Mucosa of descending colon (tissue), 3 donors: ENCODE measurements at regions not wholly inside any gene's neighbourhood (a gene's known extent, or its start where the extent isn't known, plus 50 kb on each side); places are given as distances from the start of the nearest gene placed in this dataset.
"Not testable (repeated sequence)": the region's sequence is repeated elsewhere in the genome, so short reads cannot be mapped to it uniquely, and the experiment has no call there.

Source experiments
- ATAC-seq: fragments of 200-7000 bp; cut with Tn5 transposase; one replicate; pipeline ENCODE4 v1.9.1; 2020; ENCODE audit warnings: mild to moderate bottlenecking, moderate library complexity
- DNase-seq, 3 donors: peaks; one replicate each; pipeline ENCODE4 v3.0.0-alpha.2; 2020
- H3K36me3 ChIP-seq: fragments of 200-600 bp; one replicate; pipeline ENCODE4 v1.8.0; 2021; ENCODE audit warnings: low read depth, mild to moderate bottlenecking
- H3K4me1 ChIP-seq: fragments of 200-600 bp; one replicate; pipeline ENCODE4 v1.8.0; 2021; ENCODE audit warnings: low read depth, mild to moderate bottlenecking
- H3K4me3 ChIP-seq: fragments of 200-600 bp; one replicate; pipeline ENCODE4 v1.8.0; 2021; ENCODE audit warnings: mild to moderate bottlenecking
- H3K9me3 ChIP-seq: fragments of 200-600 bp; one replicate; pipeline ENCODE4 v1.8.0; 2021; ENCODE audit warnings: mild to moderate bottlenecking
- CTCF ChIP-seq: fragments of 200-600 bp; IDR thresholded peaks from one replicate; pipeline ENCODE4 v1.8.0; 2022; ENCODE audit warnings: antibody characterized with exemption, mild to moderate bottlenecking
- intact Hi-C, 2 donors: fragments of 100-400 bp; cut with DNase I in 1 of 2; cut with micrococcal nuclease in 1 of 2; formaldehyde crosslinking; loops; one replicate each; pipeline versions ENCODE4 v1.11.0 to v1.11.1; 2022; cut with DNase I, micrococcal nuclease
- donor health status: DM: no; HTN: no; CAD: no; lungs with moderate emphysema.
- donor health status: DM: no; HTN: no; CAD: no.
- donor health status: DM: no; HTN: yes; CAD: no.

GRCh38 chr5:157963761-157964160 is 104.8 kb upstream of the CLINT1 start:
- no peak for TF ChIP-seq CTCF
- Histone ChIP-seq H3K4me1 (no peaks in the 10 kb centered on the region), H3K36me3 (no peaks in the 10 kb centered on the region), H3K4me3 (no peak overlapping the region), H3K9me3 (no peaks in the 10 kb centered on the region)
- intact Hi-C loops = no loop called here
- no peak for ATAC-seq
- DNase-seq = no peak

- H3K36me3 ChIP-seq = no peaks in the 10 kb centered on the region
- no peaks in the 10 kb centered on the region for H3K9me3 ChIP-seq
- no peak for ATAC-seq
- H3K4me3 ChIP-seq = no peak overlapping the region
- DNase-seq = no peak
- intact Hi-C loops = no loop called here
- TF ChIP-seq CTCF = no peak
- H3K4me1 ChIP-seq = no peaks in the 10 kb centered on the region
Observed at GRCh38 chr5:157963244-157963643, 104.3 kb upstream of the CLINT1 start.

- H3K36me3 ChIP-seq, H3K4me3 ChIP-seq, intact Hi-C loops, ATAC-seq, H3K9me3 ChIP-seq, H3K4me1 ChIP-seq, DNase-seq: not testable (repeated sequence)
Observed at GRCh38 chr5:157962686-157963085, 103.7 kb upstream of the CLINT1 start.

- no peaks in the 10 kb centered on the region for H3K9me3 ChIP-seq
- TF ChIP-seq CTCF = no peak
- intact Hi-C loops = no loop called here
- DNase-seq (no peak), ATAC-seq (no peak)
- no peaks in the 10 kb centered on the region for H3K4me1 ChIP-seq
- no peak overlapping the region for H3K4me3 ChIP-seq
- H3K36me3 ChIP-seq = no peaks in the 10 kb centered on the region
Observed at GRCh38 chr5:157961896-157962590, 103.1 kb upstream of the CLINT1 start.

- intact Hi-C loops = no loop called here
- Histone ChIP-seq H3K4me3 (no peak overlapping the region), H3K9me3 (no peaks in the 10 kb centered on the region), H3K4me1 (no peaks in the 10 kb centered on the region), H3K36me3 (no peaks in the 10 kb centered on the region)
- DNase-seq (peak in 1 of 3 donors; percentile 27), ATAC-seq (peak; percentile 52)
- no peak for TF ChIP-seq CTCF
Observed at GRCh38 chr5:157961176-157961575, 102.2 kb upstream of the CLINT1 start.

GRCh38 chr5:157959370-157959769 is 100.4 kb upstream of the CLINT1 start:
- H3K9me3 ChIP-seq = no peaks in the 10 kb centered on the region
- no peak for TF ChIP-seq CTCF
- no peak for DNase-seq
- H3K4me3 ChIP-seq = no peak overlapping the region
- no peaks in the 10 kb centered on the region for H3K4me1 ChIP-seq
- no peaks in the 10 kb centered on the region for H3K36me3 ChIP-seq
- intact Hi-C loops = no loop called here
- no peak for ATAC-seq
